ENCODE measurements at regions not wholly inside any gene's neighbourhood (a gene's known extent, or its start where the extent isn't known, plus 50 kb on each side); places are given as distances from the start of the nearest gene placed in this dataset.
"Not testable (repeated sequence)": the region's sequence is repeated elsewhere in the genome, so short reads cannot be mapped to it uniquely, and the experiment has no call there.

DNA sequence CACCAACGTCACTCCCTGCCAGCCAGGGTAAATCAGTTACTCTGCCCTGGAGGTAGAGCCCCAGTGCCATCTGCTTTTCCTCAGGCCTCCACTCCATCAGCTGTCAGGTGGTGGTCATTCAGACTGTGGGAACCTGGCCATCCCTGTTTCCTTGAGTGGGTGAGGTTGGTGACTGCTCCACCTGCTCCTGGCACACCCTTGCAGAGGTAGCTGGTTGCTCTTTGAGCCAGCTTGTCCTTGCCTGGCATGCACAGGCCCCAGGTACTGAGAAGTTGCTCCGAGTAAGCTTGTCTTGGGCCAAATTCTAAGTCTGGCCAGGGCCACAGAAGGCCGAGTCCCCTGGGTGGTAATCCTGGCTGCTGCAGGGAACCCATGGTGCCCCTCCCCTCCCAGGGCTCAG, 248.3 kb downstream of the CWH43 start:
- TF ChIP-seq, protein P1, sequence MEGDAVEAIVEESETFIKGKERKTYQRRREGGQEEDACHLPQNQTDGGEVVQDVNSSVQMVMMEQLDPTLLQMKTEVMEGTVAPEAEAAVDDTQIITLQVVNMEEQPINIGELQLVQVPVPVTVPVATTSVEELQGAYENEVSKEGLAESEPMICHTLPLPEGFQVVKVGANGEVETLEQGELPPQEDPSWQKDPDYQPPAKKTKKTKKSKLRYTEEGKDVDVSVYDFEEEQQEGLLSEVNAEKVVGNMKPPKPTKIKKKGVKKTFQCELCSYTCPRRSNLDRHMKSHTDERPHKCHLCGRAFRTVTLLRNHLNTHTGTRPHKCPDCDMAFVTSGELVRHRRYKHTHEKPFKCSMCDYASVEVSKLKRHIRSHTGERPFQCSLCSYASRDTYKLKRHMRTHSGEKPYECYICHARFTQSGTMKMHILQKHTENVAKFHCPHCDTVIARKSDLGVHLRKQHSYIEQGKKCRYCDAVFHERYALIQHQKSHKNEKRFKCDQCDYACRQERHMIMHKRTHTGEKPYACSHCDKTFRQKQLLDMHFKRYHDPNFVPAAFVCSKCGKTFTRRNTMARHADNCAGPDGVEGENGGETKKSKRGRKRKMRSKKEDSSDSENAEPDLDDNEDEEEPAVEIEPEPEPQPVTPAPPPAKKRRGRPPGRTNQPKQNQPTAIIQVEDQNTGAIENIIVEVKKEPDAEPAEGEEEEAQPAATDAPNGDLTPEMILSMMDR (IDR thresholded peaks at IDR 0.05) = not testable (repeated sequence)
- TF ChIP-seq EZH2 (IDR thresholded peaks at IDR 0.05; ENCODE audit: borderline replicate concordance, insufficient read depth, low read depth, low read length, poor library complexity, severe bottlenecking) = not testable (repeated sequence)
